Uterus (tissue), 3 donors: ENCODE measurements at regions not wholly inside any gene's neighbourhood (a gene's known extent, or its start where the extent isn't known, plus 50 kb on each side); places are given as distances from the start of the nearest gene placed in this dataset.

Source experiments
- DNase-seq, 2 donors: peaks; one replicate each; pipeline ENCODE4 v3.0.0-alpha.2; 2019 to 2020
- H3K27ac ChIP-seq, 2 donors: fragments of 200-600 bp; sonication (generic); 1 replicate in 1 of 2; 2 replicates in 1 of 2; pipeline ENCODE4 v1.5.1; 2016 to 2018
- H3K27me3 ChIP-seq, 2 donors: fragments of 200-600 bp; sonication (generic); one replicate each; pipeline ENCODE4 v1.5.1; 2018 to 2019; ENCODE audit warnings: control low read depth in 1 of 2
- H3K36me3 ChIP-seq, 2 donors: fragments of 200-600 bp; sonication (generic); one replicate each; pipeline ENCODE4 v1.5.1; 2019; ENCODE audit warnings: control low read depth in 1 of 2
- H3K4me1 ChIP-seq, 2 donors: fragments of 200-600 bp; sonication (generic); one replicate each; pipeline ENCODE4 v1.5.1; 2018 to 2019; ENCODE audit warnings: control low read depth in 1 of 2
- H3K4me3 ChIP-seq, 2 donors: fragments of 200-600 bp; sonication (generic); 1 replicate in 1 of 2; 2 replicates in 1 of 2; pipeline ENCODE4 v1.5.1; 2018 to 2019; ENCODE audit warnings: mild to moderate bottlenecking in 1 of 2
- H3K9me3 ChIP-seq, 2 donors: fragments of 200-600 bp; sonication (generic); one replicate each; pipeline ENCODE4 v1.5.1; 2019; ENCODE audit warnings: control low read depth in 1 of 2
- CTCF ChIP-seq, 4 experiments: fragments of 200-600 bp in 2 of 4; fragments of 450-650 bp in 2 of 4; sonication (generic) in 2 of 4; IDR thresholded peaks; one replicate each; pipeline ENCODE4 v1.5.1; 2016 to 2019; ENCODE audit warnings: antibody characterized with exemption in 4 of 4, mild to moderate bottlenecking in 2 of 4, moderate library complexity in 1 of 4
- POLR2A ChIP-seq, 2 donors: fragments of 450-650 bp; IDR thresholded peaks; one replicate each; pipeline ENCODE4 v1.6.1; 2016; ENCODE audit warnings: antibody characterized with exemption in 2 of 2, mild to moderate bottlenecking in 1 of 2, moderate library complexity in 1 of 2
- intact Hi-C: fragments of 100-400 bp; cut with DNase I; formaldehyde crosslinking; loops from one replicate; pipeline ENCODE4 v1.15.1; 2023; ENCODE audit warnings: low total_unique reads
- donor health status: DM: yes; HTN: yes; CAD: no.

GRCh38 chr2:160630801-160631590 is 137.4 kb upstream of the RBMS1 start:
- Histone ChIP-seq H3K36me3 (no peaks in the 10 kb centered on the region), H3K9me3 (no peaks in the 10 kb centered on the region), H3K27ac (no peak overlapping the region), H3K4me1 (no peaks in the 10 kb centered on the region), H3K27me3 (no peaks in the 10 kb centered on the region), H3K4me3 (no peak overlapping the region)
- intact Hi-C loops: no loop called here
- DNase-seq: no peak
- TF ChIP-seq POLR2A (IDR thresholded peaks at IDR 0.05): no peak
- TF ChIP-seq CTCF (IDR thresholded peaks at IDR 0.05): no peak

- H3K4me3 ChIP-seq: no peak overlapping the region
- no peaks in the 10 kb centered on the region for H3K9me3 ChIP-seq
- no peaks in the 10 kb centered on the region for H3K27me3 ChIP-seq
- intact Hi-C loops: no loop called here
- no peaks in the 10 kb centered on the region for H3K4me1 ChIP-seq
- H3K36me3 ChIP-seq: no peaks in the 10 kb centered on the region
- DNase-seq: no peak
- TF ChIP-seq POLR2A (IDR thresholded peaks at IDR 0.05) (no peak), CTCF (IDR thresholded peaks at IDR 0.05) (no peak)
- no peak overlapping the region for H3K27ac ChIP-seq
Observed at GRCh38 chr2:160632084-160632975, 138.7 kb upstream of the RBMS1 start.

- Histone ChIP-seq H3K27me3 (no peaks in the 10 kb centered on the region), H3K9me3 (no peaks in the 10 kb centered on the region), H3K4me1 (no peaks in the 10 kb centered on the region), H3K4me3 (no peak overlapping the region), H3K36me3 (no peaks in the 10 kb centered on the region), H3K27ac (peak overlapping the region; percentile 61 to 66)
- TF ChIP-seq CTCF (IDR thresholded peaks at IDR 0.05) (no peak), POLR2A (IDR thresholded peaks at IDR 0.05) (no peak)
- intact Hi-C loops: no loop called here
- DNase-seq: no peak
Observed at GRCh38 chr2:160634436-160634835, 140.8 kb upstream of the RBMS1 start.

- Histone ChIP-seq H3K9me3 (no peaks in the 10 kb centered on the region), H3K27ac (peak overlapping the region; percentile 61 to 66), H3K27me3 (no peaks in the 10 kb centered on the region), H3K36me3 (no peaks in the 10 kb centered on the region), H3K4me3 (no peak overlapping the region), H3K4me1 (no peaks in the 10 kb centered on the region)
- DNase-seq: no peak
- intact Hi-C loops: no loop called here
- TF ChIP-seq CTCF (IDR thresholded peaks at IDR 0.05) (no peak), POLR2A (IDR thresholded peaks at IDR 0.05) (no peak)
Observed at GRCh38 chr2:160635488-160635887, 141.9 kb upstream of the RBMS1 start.

GRCh38 chr2:160639472-160639871 is 145.9 kb upstream of the RBMS1 start:
- H3K27ac ChIP-seq: no peak overlapping the region
- no peaks in the 10 kb centered on the region for H3K27me3 ChIP-seq
- intact Hi-C loops: no loop called here
- no peaks in the 10 kb centered on the region for H3K4me1 ChIP-seq
- no peak for DNase-seq
- no peaks in the 10 kb centered on the region for H3K9me3 ChIP-seq
- H3K4me3 ChIP-seq: no peak overlapping the region
- H3K36me3 ChIP-seq: no peaks in the 10 kb centered on the region
- TF ChIP-seq POLR2A (IDR thresholded peaks at IDR 0.05): no peak
- no peak for TF ChIP-seq CTCF (IDR thresholded peaks at IDR 0.05)
